ENCODE measurements at regions not wholly inside any gene's neighbourhood (a gene's known extent, or its start where the extent isn't known, plus 50 kb on each side); places are given as distances from the start of the nearest gene placed in this dataset.

DNA sequence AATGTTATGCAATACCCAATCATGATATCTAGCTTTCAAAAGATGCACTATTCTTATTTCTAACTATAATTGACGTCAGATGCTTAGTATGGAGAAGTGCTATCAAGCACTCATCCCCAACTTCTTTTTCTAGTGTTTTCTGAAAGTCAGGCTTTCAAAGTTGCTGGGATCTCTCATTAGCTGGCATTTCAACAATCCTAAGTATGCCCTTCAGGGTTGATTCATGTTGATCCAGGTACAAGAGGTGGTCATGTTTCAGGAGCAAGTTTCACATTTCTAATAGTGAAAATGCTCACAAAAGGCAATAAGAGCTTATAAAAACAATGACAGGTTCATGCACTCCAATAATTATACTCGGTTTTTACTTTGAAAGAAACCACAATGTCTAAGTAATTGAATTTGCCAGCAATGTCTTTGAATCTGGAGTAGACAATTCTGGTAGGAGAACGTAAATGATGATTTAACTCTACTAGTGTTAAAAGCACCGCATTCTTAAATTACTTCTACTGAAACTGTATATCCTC, 193.7 kb upstream of the KHDRBS2 start:
- DNase-seq = peak; percentile 10 to 15

GRCh38 chr6:62474793-62475192, 188.8 kb upstream of the KHDRBS2 start:
- no peak for DNase-seq

DNA sequence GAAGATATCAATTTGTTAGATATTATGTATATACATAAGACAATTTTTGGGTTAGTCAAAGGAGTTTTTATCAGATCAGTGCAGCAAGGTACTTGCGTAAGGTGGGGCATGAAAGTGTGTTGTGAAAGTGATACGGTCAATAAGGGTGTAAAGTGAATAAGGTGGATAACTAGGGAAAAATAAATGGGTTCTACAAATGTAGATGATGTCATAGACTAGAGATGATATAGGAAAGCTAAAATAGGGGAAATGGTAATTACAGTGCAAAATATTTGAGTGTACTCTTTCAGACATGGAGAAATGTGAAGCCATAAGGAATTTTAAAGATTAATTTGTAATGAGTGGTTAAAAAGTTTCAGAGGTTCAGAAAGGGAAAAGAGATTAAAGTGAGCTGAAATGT, 180.6 kb upstream of the KHDRBS2 start:
- no peak for DNase-seq

- DNase-seq = no peak
Observed at GRCh38 chr6:62465206-62465605, 179.2 kb upstream of the KHDRBS2 start.

- DNase-seq = no peak
Observed at GRCh38 chr6:62452586-62452985, 166.6 kb upstream of the KHDRBS2 start.

GRCh38 chr6:62446647-62447316, 160.8 kb upstream of the KHDRBS2 start:
- no peak for DNase-seq

GRCh38 chr6:62445521-62445920, 159.5 kb upstream of the KHDRBS2 start:
- DNase-seq = no peak

DNA sequence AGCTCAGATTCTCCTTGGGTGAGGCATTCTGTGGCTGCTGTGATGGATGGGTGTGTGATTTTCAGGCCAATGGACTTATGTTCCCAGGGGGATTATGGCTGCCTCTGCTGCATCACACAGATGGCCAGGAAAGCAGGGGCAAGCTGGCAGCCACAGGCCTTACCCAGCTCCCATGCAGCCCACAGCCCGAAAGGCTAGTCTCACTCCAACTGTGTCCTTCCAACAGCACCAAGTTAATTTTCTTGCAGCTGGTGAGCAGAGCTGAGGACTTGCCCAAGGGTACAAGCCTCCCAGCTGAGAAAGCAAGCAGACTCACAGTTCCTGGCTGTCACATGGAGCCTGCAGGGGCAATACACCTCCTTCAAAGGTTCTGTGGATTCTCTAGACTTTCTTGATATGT, 155.2 kb upstream of the KHDRBS2 start:
- no peak for DNase-seq

GRCh38 chr6:62429781-62430180, 143.8 kb upstream of the KHDRBS2 start:
- no peak for DNase-seq

DNA sequence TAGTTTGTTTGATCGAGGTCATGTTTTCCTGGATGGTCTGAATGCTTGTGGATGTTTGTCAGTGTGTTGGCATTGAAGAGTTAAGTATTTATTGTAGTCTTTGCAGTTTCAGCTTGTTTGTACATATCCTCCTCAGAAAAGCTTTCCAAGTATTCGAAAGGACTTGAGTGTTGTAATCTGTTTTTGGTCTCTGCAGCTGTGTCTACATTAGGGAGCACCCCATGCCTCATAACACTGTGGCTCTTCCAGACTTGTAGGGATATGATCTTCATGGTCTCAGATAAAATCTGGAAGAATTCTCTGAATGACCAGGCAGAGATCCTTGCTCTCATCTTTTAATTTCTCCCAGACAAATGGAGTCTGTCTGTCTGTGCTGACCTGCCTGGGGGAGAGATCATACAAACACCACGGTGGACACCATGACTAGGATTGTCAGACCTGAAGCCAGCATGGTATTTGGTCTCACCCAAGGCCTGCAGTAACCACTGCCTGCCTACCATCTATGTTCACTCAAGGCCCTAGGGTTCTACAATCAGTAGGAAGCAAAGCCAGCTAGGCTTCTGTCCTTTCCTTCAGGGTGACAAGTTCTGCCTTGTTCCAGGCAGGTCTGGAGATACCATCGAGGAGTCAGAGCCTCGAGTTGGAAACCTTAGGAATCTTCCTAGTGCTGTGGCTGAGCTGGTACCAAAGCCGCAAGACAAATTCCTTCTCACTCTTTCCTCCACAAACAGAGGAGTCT, 114.7 kb upstream of the KHDRBS2 start:
- DNase-seq = no peak

GRCh38 chr6:62393608-62394007, 107.6 kb upstream of the KHDRBS2 start:
- DNase-seq = no peak

DNA sequence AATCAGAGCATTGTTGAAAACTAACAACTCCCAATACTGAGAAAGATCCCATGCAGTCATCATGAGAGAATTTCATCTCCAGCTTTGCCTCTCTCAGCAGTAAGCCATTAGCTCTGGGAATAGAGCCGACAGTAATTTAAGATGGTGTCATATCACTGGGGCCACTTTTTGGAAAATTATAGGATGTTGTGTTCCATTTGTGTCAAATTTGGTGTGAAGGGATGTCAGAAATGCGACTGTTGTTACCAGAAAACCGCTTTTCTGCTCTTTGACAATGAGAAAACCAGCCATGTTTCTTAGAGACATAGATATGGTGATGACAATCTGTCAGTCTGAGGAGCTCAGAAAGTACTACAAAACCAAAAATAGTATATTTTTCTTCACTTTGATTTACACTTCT, 106.3 kb upstream of the KHDRBS2 start:
- DNase-seq = no peak

- no peak for DNase-seq
Observed at GRCh38 chr6:62391358-62391757, 105.3 kb upstream of the KHDRBS2 start.

DNA sequence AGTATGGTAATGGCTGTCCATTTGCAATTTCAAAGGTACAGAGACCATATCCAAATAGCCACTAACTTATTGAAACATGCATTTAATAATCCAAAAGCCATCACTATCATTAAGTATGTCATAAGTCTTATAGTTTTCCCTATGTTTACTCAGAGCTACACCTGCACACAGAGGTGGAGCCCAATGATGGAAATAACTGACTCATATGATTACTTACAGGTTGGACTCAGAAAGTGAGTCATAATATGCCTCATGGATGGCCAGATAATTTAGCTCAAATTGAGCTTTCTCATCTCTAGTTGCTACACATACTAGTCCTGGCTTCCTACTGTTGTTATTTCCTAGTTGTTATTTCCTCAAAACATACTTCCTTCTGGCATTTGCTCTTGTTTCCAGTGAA, 104.4 kb upstream of the KHDRBS2 start:
- DNase-seq = no peak

DNA sequence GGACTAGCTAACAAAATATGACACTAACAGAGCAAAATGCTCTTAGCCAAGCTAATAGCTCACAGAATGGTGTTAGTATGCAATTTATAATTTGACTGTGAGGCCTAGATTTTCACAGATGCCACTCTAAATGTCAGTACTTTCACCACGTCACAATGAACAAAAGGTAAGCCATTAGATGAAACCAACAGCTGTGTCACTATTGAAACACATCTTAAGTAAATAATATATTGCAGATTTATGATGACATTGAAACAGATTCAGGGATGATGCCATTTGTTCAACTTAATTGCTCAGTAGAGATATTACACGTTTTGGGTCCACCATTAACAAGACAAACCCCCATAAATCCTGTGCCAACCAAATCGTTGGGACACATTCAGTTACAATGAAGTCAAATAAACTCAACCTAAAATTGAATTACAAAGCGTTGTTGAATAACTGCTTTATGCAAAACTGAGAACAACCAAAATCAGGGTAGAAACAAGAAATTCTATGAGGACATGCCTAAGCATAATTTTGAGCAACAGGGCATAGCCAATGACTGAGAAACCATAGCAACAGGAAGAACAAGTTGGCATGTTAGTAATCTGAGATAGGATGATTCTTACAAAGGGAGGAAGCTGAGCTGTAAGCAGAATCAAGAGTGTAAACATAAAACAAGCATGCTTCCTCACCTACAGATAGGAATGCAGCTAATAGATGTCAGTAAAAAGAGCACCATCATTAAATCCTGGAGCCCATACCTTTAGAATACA, 85.6 kb upstream of the KHDRBS2 start:
- no peak for DNase-seq

- DNase-seq = no peak
Observed at GRCh38 chr6:62367601-62368000, 81.6 kb upstream of the KHDRBS2 start.

GRCh38 chr6:62362097-62362496, 76.1 kb upstream of the KHDRBS2 start:
- no peak for DNase-seq

- DNase-seq = no peak
Observed at GRCh38 chr6:62357835-62358234, 71.8 kb upstream of the KHDRBS2 start.

DNA sequence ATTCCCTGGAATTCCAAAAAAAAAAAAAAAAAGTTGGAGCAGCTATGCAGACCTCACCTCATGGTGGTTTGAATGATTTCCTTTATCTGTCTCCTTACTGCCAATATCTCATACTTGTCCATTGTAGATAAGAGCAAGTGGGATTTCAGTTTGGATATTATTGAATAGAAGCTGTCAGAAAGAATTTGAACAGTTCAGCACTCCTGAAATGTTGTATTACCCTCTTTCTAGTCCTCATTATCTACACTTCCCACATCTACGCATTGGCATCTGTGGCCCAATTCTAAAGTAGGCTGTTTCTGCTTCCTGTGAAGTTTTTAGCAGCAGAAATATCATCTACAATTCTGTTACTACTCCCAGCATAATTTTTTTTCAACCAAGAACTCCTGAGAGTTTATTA, 68.2 kb upstream of the KHDRBS2 start:
- no peak for DNase-seq

DNA sequence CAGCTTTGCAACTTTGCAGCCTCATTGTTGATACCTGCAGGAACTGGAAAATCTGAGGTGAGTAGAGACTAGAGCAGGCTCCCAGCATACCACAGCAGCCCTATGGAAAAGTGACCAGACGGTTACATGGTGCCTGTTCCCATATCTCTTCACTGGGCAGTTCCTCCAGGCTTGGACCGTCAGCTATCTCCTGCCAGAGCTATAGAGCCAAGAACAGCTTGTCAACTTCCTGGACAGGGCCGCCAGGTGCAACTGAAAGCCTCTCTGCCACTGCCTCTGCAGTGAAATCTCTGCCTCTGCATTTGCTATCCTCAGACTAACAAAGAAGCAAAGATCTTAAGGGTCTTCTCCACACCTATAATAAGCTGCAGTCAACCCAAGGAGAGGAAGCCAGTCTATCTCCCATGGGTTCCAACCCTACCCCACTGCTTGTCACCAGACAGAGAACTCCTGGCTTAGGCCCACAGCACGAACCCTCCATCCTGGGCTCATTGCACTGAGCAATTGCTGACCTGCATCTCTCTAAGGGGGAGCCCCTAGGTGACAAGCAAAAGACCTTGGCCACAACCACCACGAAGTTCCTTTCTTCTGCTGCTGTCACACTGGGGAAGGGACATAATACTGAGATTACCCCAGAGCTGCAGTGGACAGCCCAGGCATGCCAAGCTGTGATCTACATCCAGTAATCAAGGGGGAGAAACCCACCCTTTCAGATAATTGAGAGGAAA, 60.1 kb upstream of the KHDRBS2 start:
- DNase-seq = no peak

DNA sequence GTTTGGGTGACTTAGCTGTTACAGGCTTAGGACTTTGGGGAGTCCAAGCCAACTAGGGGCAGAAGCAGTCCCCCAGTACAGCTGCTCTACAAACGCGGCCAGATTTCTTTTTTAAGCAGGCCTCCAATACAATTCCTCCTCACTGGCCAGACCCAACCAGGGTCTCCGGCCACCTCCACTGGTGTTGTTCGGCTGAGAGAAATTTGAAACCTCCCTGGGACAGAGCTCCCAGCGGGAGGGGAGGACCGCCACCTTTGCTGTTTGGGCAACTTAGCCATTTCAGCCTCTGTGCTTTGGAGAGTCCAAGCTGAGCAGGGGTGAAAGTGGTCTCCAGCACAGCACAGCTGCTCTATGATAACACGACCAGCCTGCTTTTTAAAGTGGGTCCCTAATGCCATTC, 59.4 kb upstream of the KHDRBS2 start:
- DNase-seq = no peak

DNA sequence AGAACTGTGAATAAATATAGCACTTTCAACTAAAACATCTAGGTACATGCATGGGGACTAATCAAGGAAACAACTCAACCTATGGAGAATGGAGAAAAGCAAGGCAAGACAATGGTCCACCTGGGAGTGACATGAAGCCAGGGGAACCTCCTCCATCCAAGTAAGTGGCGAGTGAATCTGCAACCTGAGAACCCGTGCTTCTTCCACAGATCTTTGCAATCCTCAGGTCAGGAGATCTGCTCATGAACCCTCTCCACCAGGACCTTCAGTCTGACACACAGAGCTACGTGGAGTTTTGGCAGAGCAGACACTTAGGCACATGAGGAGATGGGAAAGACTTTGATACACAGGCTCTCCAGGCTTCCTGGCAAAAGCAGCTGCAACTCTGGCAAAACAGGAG, 58.8 kb upstream of the KHDRBS2 start:
- no peak for DNase-seq
